Inflammatory macrophage treated with lipopolysaccharide for 1 hour (primary cell): ENCODE measurements at regions not wholly inside any gene's neighbourhood (a gene's known extent, or its start where the extent isn't known, plus 50 kb on each side); places are given as distances from the start of the nearest gene placed in this dataset.

Source experiments
- DNase-seq, 2 donors: peaks; one replicate each; pipeline ENCODE4 v3.0.0-alpha.2; 2020 to 2022

DNA sequence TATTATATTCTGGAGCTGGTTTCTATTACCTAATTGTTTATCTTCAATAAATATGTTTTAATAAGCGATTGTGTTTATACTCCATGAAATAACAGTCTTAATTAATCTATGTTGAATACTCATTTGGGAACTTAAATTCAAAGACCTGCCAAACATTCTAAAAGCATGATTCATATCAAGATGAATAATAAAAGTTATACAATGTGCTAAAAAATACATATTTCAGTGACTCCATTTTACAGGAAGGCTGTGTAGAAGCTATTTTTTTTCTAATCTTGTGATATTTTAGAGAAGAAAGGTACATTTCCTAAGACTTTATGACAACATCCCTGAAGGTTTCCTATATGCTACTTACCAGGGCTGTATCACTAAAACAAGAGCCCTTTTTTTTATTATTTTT lies 417.9 kb downstream of the NFIB start:
- DNase-seq = no peak

DNA sequence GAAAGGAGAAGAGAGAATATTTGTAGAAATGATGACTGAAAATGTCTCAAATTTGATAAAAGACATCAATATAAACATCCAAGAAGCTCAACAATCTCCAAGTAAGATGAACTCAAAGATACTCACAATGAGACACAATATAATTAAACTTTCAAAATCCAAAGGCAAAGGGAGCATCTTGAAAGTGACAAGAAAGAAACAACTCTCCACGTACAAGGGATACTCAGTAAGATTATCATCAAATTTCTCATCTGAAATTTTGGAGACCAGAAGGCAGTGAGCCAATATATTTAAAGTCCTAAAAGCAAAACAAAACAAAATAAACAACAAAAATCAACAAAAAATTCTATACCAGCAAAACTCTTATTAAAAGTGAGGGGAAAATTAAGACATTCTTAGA lies 428.7 kb downstream of the NFIB start:
- DNase-seq = no peak

DNA sequence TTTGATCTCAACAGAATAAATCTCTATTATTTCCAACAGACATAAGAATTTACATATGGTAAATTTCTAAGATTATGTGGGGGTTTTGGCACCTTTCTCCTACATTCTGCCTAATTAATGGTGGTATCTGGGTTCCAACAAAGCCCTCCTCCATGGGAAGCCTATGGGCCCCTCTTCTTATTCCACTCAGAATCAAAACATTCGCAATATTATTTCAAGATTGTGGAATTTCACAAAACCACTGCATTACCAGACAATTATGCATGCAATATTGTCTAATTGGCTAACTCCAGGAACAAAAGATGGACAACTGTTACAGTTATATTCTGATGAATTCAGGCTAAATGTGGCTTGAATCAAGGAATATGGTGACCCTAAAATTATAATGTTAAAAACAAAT lies 434.0 kb downstream of the NFIB start:
- no peak for DNase-seq

DNA sequence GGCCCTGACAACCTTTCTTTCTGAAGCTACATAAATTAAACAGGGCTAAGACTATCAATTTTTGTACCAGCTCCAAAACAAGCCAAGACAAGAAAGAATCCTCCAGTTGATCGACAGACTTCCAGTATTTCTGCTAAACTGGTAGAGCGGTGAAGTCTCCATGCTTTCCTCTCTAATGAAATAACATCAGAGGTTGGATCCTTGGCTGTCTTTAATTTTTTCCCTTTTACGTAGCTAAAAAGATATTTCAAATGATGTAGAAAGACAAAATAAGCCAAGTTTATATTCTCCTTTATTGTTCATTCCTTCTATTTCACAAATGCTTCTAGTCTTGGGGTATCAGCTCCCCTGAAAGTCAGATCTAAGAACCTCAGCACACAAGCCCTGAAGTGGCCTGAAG lies 434.9 kb downstream of the NFIB start:
- DNase-seq = no peak

DNA sequence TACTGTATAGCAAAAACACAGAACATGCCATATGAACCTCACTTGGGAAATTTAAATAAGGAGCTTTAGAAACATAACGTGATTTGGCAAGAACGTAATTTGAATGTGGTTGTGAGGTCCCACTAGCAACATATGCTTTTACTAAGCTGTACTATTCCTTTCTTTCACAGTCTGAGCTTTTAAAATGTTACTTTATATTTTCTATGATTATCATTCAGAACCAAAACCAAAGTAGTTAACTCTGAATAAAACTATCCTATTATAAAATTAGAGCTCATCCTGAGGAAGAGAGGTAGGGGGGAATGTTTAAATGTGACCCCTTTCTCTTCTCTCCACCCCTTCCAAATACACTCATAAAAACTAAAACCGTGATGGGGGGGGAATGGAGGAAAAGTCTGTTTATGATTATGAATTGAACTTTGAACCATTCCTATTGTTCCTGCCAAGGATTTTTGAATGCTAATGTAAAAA lies 435.7 kb downstream of the NFIB start:
- DNase-seq = no peak

DNA sequence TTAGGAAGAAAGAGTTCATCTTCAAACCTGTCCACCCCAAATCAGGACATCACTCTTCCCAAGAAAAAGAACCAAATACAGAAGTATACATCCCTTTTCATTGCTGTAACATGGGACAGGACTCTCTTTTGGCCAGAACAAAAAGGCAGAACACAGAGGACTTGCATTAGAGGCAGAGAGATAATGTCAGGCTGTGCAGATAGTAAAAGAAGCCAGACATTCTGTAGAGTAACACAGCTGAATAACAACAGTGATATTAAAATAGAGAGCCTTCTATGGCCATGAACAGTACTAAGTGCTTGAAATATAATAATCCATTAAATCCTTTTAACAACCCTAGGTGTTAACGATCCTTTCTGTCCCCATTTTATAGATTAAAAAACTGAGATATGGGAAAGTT lies 437.2 kb downstream of the NFIB start:
- no peak for DNase-seq

DNA sequence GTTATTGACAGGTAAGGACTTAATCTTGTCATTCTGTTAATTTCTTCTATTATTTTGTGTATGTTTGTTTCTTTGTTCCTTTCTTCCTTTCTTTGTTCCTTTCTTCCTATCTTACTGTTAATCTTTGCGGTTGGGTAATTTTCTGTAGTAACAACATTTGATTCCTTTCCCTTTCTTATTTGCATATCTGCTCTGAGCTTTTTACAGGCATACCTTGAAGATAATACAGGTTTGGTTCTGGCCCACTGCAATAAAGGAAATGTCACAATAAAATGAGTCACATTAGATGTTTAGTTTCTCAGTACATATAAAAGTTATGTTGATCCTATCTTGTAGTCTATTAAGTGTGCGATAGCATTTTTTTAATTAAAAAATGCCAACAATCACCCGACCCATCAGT lies 440.7 kb downstream of the NFIB start:
- DNase-seq = no peak

DNA sequence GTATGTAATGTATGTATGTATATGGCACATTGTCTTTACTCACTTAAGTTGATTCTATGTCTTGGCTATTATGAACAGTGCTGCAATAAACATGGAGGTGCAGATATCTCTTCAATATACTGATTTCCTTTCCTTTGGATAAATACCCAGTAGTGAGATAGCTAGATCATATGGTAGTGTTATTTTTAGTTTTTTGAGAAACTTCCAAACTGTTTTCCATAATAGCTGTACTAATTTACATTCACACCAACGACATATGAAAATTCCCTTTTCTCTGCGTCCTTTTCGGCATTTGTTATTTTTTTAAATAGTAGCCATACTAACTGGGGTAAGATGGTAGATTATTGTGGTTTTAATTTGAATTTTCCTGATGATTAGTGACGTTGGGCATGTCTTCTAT lies 445.6 kb downstream of the NFIB start:
- DNase-seq = no peak

DNA sequence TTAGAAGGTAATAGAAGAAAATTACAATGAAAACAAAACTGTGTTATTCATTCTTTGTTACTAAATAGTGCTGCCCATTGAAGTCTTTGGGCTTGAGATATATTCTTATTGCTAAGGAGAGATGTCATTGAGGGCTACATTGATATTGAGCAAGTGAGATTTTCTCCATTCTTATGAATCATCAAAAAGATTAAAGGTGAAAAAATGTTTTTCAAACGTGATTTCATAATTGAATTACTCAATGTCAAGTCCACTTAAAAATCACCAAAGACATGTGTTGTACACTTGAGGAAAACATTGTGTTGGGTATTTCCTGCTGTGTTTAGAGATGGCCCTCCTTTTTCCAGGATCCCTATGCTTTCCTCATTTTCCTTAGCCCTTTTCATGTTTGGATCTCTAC lies 448.1 kb downstream of the NFIB start:
- DNase-seq = no peak

DNA sequence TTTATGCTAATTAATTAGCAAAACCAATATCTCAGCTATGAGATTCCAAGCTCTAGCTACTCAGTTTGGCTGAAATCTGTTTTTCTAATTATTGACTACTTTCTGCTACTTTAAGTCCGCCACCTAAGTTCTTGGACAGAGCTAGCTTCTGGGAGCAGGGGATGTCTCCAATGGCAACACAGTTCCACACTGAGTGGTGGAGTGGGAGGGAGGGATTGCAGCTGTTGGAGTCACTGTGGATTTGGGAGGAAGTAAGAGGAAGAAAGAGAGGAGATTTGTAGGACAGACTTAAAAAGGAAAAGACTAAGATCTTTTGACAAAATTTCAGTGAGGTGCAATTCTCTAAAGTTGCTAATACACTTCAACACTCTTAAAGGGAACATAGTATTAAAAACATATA lies 450.8 kb downstream of the NFIB start:
- no peak for DNase-seq

DNA sequence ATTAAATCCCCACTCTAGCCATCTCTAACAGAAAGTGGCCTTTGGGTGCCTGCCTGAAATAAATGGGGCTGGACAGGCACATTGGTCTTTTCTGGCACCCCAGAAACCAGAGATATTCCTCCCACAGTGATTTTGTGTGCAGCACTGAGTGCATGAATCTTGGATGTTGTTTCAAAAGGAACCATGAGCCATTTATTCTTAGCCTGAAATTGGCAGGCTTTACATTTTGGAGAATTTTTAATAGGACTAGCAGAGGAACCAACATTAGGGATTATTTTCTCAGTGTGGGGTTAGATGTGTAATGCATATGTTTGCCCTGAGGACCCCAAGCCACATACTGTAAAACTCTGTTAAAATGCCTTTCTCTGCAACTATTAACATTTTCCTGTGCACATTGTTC lies 451.3 kb downstream of the NFIB start:
- DNase-seq = no peak

DNA sequence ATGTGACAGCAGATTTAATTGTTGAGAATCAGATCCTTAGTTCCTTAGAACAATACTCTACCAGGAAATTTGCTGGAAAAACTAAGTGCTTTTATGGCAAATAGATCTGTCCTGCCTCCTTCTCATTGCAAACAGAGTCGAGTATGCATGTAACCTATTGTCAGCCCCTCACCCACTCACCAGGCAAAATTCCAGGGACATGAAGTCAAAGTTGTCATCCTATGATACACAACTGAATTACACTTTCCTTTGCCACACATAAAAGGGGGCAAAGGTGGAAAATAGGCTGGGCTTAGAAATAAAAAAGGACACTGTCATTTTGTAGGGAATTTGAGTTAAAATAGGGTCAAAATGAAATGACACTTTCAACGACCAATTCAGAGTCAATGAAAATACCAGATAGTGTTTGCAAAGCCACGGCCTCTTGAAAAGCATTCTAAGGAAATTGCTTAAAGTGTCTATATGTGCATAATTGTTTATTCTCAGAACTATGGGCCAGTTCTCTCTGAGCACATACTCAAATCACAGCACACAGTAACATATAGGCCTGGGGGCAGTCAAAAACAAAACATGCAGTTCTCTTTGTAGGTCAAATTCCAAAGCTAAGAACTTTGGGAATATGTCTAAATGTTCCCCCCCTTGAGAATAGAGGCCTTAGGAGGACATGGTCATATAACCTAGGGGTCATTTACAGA lies 452.8 kb downstream of the NFIB start:
- no peak for DNase-seq

DNA sequence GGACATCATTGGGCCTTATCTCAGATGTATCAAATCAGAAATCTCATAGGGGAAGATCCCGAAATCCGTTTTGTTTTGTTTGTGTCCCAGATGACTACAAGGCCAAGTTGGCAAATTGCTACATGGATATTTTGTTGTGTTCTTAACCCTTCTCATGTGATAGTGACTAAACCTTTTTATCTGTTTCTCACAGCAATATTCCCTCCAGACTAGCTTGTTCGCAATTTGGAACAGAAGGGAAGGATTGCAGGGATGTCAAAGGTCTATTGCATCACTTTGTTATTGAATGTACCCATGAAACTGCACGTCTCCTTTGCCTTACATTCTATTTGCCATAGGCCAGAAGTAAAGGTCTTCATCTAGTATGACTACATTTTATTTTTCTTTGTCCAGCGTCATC lies 453.9 kb downstream of the NFIB start:
- DNase-seq = no peak

DNA sequence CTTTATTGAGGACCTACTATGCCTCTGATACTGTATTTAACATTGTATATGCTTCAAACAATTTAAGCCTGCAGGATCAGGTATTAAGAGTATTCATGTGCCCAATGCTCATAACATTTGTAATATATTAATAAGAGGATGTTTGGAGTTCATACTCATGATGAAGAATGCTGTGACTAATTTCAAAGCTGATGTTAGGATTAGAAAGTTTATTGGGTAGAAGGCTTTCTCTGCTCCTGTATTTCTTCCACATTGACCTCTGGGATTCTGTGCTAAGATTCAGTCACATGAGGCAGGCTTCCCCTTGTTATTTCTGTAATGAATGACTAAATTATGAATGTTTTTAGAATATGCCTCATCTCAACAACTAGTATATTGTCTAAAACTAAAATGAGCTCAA lies 456.4 kb downstream of the NFIB start:
- DNase-seq = no peak

DNA sequence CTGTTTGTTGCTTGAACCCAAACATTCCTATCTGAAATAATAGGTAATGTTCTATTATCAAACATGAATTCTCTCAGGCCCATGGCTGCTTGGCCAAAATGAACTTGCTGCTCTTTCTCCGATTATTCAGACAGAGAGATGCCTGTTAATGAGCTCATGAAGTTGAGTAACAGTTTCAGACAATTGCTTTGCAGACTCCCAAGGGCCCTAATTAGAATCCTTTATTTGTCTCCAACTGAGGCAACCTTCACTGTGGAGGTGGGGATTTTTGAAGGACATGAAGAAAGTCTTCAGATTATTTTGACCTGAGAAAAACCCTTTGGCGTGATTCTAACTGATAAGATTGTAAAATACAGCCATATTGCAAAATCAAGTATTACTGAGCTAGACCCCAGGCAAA lies 466.7 kb downstream of the NFIB start:
- no peak for DNase-seq

DNA sequence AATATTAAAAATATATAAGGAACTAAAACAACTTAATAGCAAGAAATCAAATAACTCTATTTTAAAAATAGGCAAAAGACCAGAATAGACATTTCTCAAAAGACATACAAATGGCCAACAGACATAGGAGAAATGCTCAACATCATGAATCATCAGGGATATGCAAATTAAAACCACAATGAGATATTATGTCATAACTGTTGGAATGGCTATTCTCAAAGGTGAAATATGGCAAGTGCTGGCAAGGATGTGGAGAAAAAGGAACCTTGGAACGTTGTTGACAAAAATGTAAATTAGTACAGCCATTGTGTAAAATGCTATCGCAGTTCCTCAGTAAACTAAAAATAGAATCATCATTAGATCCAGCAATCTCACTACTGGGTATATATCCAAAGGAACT lies 468.5 kb downstream of the NFIB start:
- DNase-seq = no peak

DNA sequence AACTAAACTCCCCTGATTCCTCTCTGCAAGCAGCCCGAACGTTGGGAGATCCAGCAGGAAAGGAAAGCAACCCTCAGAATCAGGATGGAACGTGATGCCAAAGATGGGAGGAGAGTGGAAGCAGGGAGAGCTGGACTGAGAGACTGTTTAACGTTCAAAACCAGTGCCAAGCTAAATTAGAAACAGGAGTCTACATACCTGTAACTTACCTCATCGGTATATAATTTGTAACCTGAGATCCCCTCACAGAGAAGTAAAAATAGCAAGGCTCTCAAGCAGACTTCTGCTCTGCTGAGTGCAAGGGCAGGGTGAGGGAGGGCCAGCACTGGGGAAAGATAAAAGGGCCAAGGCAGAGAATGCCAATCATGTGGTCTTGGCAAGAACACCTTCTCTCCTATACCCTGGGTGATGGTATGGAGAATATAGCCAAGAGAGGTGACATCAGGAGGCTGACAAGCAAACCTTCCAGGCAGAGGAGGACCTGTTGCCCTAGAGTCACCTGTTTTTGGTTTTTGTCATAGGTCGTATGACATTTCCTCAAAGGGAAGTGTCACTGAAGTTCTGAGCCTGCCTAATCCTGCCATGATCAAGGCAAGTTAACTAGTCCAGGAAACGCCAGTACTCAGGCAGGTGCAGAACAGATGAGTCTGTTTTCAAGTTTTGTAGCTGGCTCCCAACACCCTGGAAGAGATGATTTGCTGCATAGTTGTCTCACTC lies 472.0 kb downstream of the NFIB start:
- DNase-seq = no peak

DNA sequence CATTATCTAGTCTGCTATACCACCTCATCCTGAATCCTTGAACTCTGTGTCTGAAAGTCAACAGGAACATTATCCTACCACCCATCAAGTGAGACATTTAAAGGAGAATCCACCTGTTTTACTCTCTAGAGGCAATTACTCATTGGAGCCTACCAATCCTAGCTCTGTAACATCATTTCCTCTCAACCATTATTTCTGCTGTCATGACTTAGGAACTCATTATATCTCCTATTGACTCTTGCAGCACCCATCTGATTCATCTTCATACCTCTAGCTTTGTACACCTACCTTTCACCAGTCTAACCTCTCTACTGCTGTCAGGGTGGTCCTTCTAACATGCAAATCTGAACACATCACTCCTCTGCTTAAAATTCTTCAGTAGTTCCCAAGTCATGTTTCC lies 481.5 kb downstream of the NFIB start:
- no peak for DNase-seq

DNA sequence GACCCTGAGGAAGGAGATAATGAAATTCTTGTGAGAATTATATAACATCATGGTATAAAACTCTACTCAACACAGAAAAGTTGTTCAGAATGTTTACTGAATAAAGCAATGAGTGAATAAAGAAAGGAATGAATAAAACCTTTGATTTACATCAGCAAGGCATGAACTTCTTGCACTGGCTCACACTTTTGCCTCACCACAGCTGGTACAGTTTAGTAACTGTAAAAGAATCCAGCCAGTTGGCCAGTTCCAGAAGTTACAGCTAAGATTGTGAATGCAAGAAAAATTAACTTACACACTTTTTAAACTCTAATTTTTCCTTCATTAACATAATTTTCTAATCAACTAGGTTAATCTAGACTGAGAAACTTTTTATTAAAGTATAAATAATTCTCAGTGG lies 490.9 kb downstream of the NFIB start:
- DNase-seq = no peak

DNA sequence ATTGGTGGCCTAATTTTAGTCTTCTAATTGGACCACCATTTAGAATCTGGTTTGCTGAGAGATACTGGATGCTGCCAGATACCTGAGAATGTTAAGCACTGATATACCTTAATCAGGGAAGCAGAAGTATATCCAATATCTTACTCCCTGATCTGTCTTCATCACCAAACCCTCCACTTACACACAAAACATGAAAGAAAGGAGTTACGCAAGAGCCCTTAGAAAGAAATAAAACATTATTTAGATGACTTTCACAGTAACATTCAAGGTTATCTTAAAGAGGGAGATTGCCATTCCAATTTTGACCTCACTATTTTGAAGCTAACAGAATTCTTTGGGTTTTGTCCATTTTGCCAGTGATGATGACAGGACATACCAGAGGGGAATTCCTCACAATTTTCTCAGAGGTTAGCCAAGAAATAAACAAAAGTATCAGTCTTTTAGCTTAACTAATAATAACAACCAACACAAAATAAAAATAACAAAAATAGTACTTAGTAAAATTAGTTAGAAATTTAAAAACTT lies 496.1 kb downstream of the NFIB start:
- DNase-seq = no peak

DNA sequence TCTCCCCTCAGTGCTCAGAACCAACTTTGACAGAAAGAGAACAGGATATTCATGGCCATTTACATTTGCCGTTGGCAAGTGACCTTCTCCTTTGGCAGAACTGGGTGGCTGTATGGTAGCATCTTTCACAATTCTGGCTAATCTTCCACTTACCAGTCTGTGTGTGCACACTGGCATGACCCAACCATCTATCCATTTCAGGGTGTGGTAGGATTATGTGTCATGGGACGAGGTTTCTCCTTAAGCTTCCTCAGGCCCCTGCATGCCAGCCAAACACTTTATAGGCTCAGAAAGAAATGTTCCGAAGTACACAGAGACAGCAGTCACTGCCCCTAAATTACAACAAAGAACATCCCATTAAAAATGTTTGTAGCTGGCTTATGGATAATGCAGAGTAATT lies 497.1 kb downstream of the NFIB start:
- no peak for DNase-seq

DNA sequence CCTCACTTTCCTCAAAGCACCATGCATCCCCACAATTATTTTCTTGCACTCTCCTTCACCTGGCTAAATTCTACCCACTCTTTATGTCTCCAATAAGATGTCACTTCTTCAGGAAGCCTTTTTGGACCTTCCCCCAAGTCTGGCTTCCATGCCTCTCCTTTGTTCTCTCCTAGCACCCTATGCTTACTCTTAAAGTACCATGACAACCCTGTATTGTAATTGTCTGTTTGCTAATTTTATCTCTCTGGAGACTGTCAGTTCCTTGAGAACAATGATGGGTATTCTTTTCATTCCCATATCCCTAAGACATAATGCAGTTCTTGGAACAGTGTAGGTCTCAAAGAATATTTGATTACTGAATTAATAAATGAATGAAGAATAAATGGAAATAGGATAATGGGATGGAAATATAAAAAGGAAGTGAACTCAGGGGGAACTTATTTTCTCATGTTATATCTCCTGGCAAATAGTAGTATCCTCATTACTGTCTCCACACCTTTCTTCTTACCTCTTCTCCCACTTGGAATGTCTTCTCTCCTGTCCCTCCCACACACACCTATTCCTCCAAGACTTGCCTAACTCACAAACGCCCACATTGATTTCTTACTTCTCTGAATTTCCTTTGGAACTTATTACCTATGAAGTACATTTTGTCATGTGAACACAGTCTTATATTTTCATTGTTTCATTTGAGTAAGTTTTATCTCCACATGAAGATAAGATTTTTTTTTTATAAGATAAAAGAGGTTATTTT lies 499.1 kb downstream of the NFIB start:
- DNase-seq = no peak

DNA sequence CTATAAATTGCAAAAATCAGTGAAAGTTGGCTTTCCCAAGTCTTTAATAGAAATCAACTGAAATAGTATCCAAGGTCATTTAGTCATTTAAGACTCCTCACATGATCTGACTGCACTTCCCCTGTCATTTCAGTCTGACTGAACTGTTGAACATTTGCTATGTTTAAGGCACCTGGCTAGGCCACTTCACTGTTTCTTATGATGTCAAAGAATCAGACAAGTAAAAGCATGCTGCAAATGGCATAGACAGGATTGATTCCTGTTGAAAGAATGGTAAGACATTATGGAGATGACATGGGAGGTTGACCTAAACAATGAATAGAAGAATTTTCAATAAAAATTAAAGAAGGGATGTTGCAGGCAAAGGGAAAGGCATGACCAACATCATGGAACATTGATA lies 502.1 kb downstream of the NFIB start:
- no peak for DNase-seq

DNA sequence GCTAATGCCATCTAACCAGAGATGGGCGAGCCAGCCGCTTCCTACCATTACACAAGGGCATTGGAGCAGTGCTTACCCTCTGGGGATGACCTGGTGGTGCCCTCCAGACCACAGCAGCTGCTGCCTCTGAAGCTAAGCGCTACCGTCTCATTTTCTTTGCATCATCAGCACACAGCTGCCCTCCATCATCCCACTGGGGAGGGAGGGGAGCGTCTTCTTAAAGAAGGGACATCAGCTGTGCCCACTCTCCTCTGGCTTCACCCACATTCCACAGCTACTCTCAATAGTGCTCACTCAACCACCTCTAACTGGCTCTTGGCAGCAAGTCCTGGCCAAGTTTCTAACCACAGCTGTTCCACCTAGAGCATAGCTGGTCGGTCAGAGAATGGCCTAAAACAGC lies 503.4 kb downstream of the NFIB start:
- DNase-seq = no peak
